ENCODE measurements at regions not wholly inside any gene's neighbourhood (a gene's known extent, or its start where the extent isn't known, plus 50 kb on each side); places are given as distances from the start of the nearest gene placed in this dataset.
"Not testable (repeated sequence)": the region's sequence is repeated elsewhere in the genome, so short reads cannot be mapped to it uniquely, and the experiment has no call there.

DNA sequence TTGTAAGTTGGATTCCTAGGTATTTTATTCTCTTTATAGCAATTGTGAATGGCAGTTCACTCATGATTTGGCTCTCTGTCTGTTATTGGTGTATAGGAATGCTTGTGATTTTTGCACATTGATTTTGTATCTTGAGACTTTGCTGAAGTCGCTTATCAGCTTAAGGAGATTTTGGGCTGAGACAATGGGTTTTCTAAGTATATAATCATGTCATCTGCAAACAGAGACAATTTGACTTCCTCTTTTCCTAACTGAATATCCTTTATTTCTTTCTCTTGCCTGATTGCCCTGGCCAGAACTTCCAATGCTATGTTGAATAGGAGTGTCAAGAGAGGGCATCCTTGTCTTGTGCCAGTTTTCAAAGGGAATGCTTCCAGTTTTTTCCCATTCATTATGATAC, 464.8 kb downstream of the XYLT1 start:
- H3K9me3 ChIP-seq (ENCODE audit: control insufficient read depth in 2 of 3, low read length in 3 of 3); intact Hi-C loops (cut with micrococcal nuclease); H3K4me1 Mint-ChIP-seq; H3K4me3 ChIP-seq (ENCODE audit: low read length); H3K27ac Mint-ChIP-seq; H3K36me3 Mint-ChIP-seq; H3K36me3 ChIP-seq (ENCODE audit: control insufficient read depth in 2 of 3, insufficient read depth in 3 of 3, low read length in 3 of 3); H3K4me1 ChIP-seq (ENCODE audit: control insufficient read depth in 2 of 2, insufficient read depth in 2 of 2, low read length in 2 of 2); POLR2A ChIA-PET; H3K4me3 Mint-ChIP-seq; ATAC-seq; H3K27ac ChIP-seq (ENCODE audit: low read depth, low read length); CTCF ChIA-PET; H3K27me3 ChIP-seq (ENCODE audit: control insufficient read depth in 2 of 2, insufficient read depth in 2 of 2, low read length in 2 of 2); DNase-seq: not testable (repeated sequence)
- Mint-ChIP-seq H3K27me3 (peaks cover 0 to 10% (median 0%) of the 10 kb centered on the region in 5 donors), H3K9me3 (peaks cover 0 to 20% (median 0%) of the 10 kb centered on the region in 11 donors)

DNA sequence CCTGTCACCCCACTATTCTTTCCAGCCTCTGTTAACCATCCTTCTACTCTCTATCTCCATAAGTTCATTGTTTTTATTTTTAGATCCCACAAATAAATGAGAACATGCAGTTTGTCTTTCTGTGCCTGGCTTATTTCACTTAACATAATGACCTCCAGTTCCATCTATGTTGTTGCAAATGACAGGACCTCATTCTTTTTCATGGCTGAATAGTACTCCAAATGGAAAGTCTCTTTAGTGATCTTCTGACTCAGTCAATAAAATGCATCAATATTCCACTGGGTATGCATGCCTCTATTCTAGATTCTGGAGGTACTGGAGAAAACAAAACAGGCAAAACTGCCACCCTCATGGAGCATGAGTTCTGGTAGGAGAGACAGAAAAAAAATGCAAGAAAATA, 459.0 kb downstream of the XYLT1 start:
- peaks cover 0 to 4% (median under 1%) of the 10 kb centered on the region in 5 donors for H3K36me3 Mint-ChIP-seq
- Histone ChIP-seq H3K27me3 (ENCODE audit: control insufficient read depth in 2 of 2, insufficient read depth in 2 of 2, low read length in 2 of 2) (no peaks in the 10 kb centered on the region), H3K4me1 (ENCODE audit: control insufficient read depth in 2 of 2, insufficient read depth in 2 of 2, low read length in 2 of 2) (peaks cover 5 to 8% of the 10 kb centered on the region in 2 donors), H3K4me3 (ENCODE audit: low read length) (no peak overlapping the region), H3K9me3 (ENCODE audit: control insufficient read depth in 2 of 3, low read length in 3 of 3) (no peaks in the 10 kb centered on the region), H3K36me3 (ENCODE audit: control insufficient read depth in 2 of 3, insufficient read depth in 3 of 3, low read length in 3 of 3) (no peaks in the 10 kb centered on the region), H3K27ac (ENCODE audit: low read depth, low read length) (no peak overlapping the region)
- H3K27ac Mint-ChIP-seq: peak overlapping the region in 6 of 9 donors; percentile 12 to 79 (median 68)
- intact Hi-C loops (cut with micrococcal nuclease): loop anchor here (2.0 to 10.0 kb wide), 6 partner anchors 47 to 1783 kb away; partner anchors contain the start of gene RPS15A (in 1 of the 2)
- peak overlapping the region in 3 of 10 donors; percentile 5 to 74 (median 30) for H3K4me3 Mint-ChIP-seq
- POLR2A ChIA-PET: interaction anchor here (0.8 to 1.0 kb wide), 2 partner anchors 15 to 19 kb away, joined by 3 to 4 read pairs; no protein-coding TSS in a partner anchor
- DNase-seq (no peak), ATAC-seq (no peak)
- CTCF ChIA-PET: interaction anchor here (0.8 kb wide), 1 partner anchor 131 kb away, joined by 3 read pairs; no protein-coding TSS in a partner anchor
- H3K4me1 Mint-ChIP-seq: peaks cover 8 to 32% (median 22%) of the 10 kb centered on the region in 7 donors
- H3K9me3 Mint-ChIP-seq: peaks cover 0 to 11% (median under 1%) of the 10 kb centered on the region in 11 donors
- H3K27me3 Mint-ChIP-seq: peaks cover 0 to 10% (median 0%) of the 10 kb centered on the region in 5 donors

DNA sequence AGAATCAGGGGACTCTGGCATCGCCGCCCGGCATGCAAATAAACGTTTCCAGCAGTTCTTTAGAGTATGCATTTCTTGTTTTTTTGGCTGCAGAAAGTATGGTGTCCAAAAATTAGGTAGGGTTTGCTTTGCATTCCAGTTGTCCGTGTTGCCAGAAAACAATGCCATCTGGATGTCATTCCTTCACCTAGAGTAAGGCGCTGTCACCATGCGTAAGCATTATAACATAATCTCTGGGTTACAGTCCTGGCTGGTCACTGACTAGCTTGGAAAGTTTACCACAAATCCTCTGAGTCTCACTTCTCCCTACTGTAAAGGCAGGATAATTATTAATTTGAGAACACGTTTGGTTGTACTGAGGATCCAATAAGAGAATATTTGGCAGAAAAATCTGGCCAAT, 457.7 kb downstream of the XYLT1 start:
- peak overlapping the region; percentile 42 to 89 (median 86) for H3K4me3 Mint-ChIP-seq
- CTCF ChIA-PET: interaction anchor here (0.7 to 1.1 kb wide), 2 partner anchors 12 to 185 kb away, joined by 3 to 5 read pairs; no protein-coding TSS in a partner anchor
- ATAC-seq (no peak), DNase-seq (no peak)
- H3K4me1 ChIP-seq (ENCODE audit: control insufficient read depth in 2 of 2, insufficient read depth in 2 of 2, low read length in 2 of 2): peaks cover 5 to 8% of the 10 kb centered on the region in 2 donors
- H3K36me3 Mint-ChIP-seq: peaks cover 0 to 8% (median 6%) of the 10 kb centered on the region in 5 donors
- H3K27me3 Mint-ChIP-seq: peaks cover 0 to 4% (median 0%) of the 10 kb centered on the region in 5 donors
- H3K27ac ChIP-seq (ENCODE audit: low read depth, low read length): peak overlapping the region; percentile 2
- peak overlapping the region; percentile 85 to 98 (median 93) for H3K27ac Mint-ChIP-seq
- no peaks in the 10 kb centered on the region for H3K27me3 ChIP-seq (ENCODE audit: control insufficient read depth in 2 of 2, insufficient read depth in 2 of 2, low read length in 2 of 2)
- peaks cover 0 to 10% (median 4%) of the 10 kb centered on the region in 11 donors for H3K9me3 Mint-ChIP-seq
- no peaks in the 10 kb centered on the region for H3K9me3 ChIP-seq (ENCODE audit: control insufficient read depth in 2 of 3, low read length in 3 of 3)
- intact Hi-C loops (cut with micrococcal nuclease): loop anchor here (1.0 to 10.0 kb wide), 9 partner anchors 13 to 1782 kb away; partner anchors contain the start of gene RPS15A (in 1 of the 2)
- no peaks in the 10 kb centered on the region for H3K36me3 ChIP-seq (ENCODE audit: control insufficient read depth in 2 of 3, insufficient read depth in 3 of 3, low read length in 3 of 3)
- POLR2A ChIA-PET: no interaction called here
- peak overlapping the region; percentile 44 for H3K4me3 ChIP-seq (ENCODE audit: low read length)
- peaks cover 8 to 34% (median 22%) of the 10 kb centered on the region in 7 donors for H3K4me1 Mint-ChIP-seq

DNA sequence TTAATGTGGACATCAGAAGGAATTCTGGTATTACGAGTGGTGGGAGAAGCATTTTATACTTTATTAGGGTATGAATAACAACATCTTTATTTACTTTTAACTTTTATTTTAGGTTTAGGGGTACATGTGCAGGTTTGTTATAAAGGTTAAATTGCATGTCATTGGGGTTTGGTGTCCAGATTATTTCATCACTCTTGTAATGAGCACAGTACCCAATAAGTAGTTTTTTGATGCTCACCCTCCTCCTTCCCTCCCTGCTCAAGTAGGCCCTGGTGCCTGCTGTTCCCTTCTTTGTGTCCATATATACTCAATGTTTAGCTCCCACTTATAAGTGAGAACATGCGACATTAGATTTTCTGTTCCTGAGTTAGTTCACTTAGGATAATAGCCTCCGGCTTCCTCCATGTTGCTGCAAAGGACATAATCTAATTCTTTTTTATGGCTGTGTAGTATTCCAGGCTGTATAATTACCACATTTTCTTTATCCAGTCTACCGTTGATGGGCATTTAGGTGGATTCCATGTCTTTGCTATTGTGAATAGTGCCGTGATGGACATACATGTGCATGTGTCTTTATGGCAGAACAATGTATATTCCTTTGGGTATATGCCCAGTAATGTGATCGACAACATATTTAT, 456.2 kb downstream of the XYLT1 start:
- no peaks in the 10 kb centered on the region for H3K27me3 ChIP-seq (ENCODE audit: control insufficient read depth in 2 of 2, insufficient read depth in 2 of 2, low read length in 2 of 2)
- H3K4me3 ChIP-seq (ENCODE audit: low read length): no peak overlapping the region
- intact Hi-C loops (cut with micrococcal nuclease): loop anchor here (5.0 to 10.0 kb wide), 5 partner anchors 50 to 1780 kb away; partner anchors contain the start of gene RPS15A (in 1 of the 2)
- no peaks in the 10 kb centered on the region for H3K36me3 ChIP-seq (ENCODE audit: control insufficient read depth in 2 of 3, insufficient read depth in 3 of 3, low read length in 3 of 3)
- Mint-ChIP-seq H3K27me3 (peaks cover 0 to 4% (median 0%) of the 10 kb centered on the region in 5 donors), H3K36me3 (peaks cover 0 to 8% (median 6%) of the 10 kb centered on the region in 5 donors), H3K9me3 (peaks cover 0 to 15% (median 4%) of the 10 kb centered on the region in 11 donors), H3K4me3 (peak overlapping the region in 8 of 10 donors; percentile 18 to 89 (median 40)), H3K27ac (peak overlapping the region in 6 of 9 donors; percentile 31 to 98 (median 83)), H3K4me1 (peaks cover 8 to 47% (median 27%) of the 10 kb centered on the region in 7 donors)
- ATAC-seq: no peak
- no peak for DNase-seq
- ChIA-PET CTCF (no interaction called here), POLR2A (no interaction called here)
- no peak overlapping the region for H3K27ac ChIP-seq (ENCODE audit: low read depth, low read length)
- H3K4me1 ChIP-seq (ENCODE audit: control insufficient read depth in 2 of 2, insufficient read depth in 2 of 2, low read length in 2 of 2): peaks cover 5 to 11% of the 10 kb centered on the region in 2 donors
- H3K9me3 ChIP-seq (ENCODE audit: control insufficient read depth in 2 of 3, low read length in 3 of 3): no peaks in the 10 kb centered on the region

DNA sequence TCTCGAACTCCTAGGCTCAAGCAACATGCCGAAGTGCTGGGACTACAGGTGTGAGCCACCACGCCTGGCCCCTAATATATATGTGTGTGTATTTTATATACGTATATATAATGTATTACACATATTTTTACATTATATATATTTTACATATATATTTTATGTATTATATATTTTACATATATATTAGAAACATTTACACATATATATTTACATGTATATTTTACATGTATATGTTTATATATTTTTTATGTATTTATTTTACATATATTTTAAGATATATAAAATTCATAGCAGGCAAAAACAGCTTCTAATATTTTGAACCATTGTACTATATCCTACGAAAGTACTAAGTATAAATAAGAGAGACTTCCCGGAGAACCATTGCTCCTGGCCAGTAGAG, 455.1 kb downstream of the XYLT1 start:
- ATAC-seq (no peak), DNase-seq (no peak)
- Histone ChIP-seq H3K9me3 (ENCODE audit: control insufficient read depth in 2 of 3, low read length in 3 of 3) (no peaks in the 10 kb centered on the region), H3K36me3 (ENCODE audit: control insufficient read depth in 2 of 3, insufficient read depth in 3 of 3, low read length in 3 of 3) (no peaks in the 10 kb centered on the region), H3K4me3 (ENCODE audit: low read length) (no peak overlapping the region), H3K27me3 (ENCODE audit: control insufficient read depth in 2 of 2, insufficient read depth in 2 of 2, low read length in 2 of 2) (no peaks in the 10 kb centered on the region), H3K4me1 (ENCODE audit: control insufficient read depth in 2 of 2, insufficient read depth in 2 of 2, low read length in 2 of 2) (peaks cover 5 to 11% of the 10 kb centered on the region in 2 donors), H3K27ac (ENCODE audit: low read depth, low read length) (no peak overlapping the region)
- Mint-ChIP-seq H3K4me3 (no peak overlapping the region), H3K9me3 (peaks cover 0 to 15% (median 4%) of the 10 kb centered on the region in 11 donors), H3K27ac (peak overlapping the region in 2 of 9 donors; percentile 19 to 52), H3K4me1 (peaks cover 8 to 47% (median 27%) of the 10 kb centered on the region in 7 donors), H3K27me3 (peaks cover 0 to 4% (median 0%) of the 10 kb centered on the region in 5 donors), H3K36me3 (peaks cover 0 to 8% (median 6%) of the 10 kb centered on the region in 5 donors)
- POLR2A ChIA-PET: interaction anchor here (0.8 kb wide), 1 partner anchor 11 kb away, joined by 3 read pairs; no protein-coding TSS in a partner anchor
- intact Hi-C loops (cut with micrococcal nuclease): loop anchor here (10.0 kb wide), 4 partner anchors 51 to 1779 kb away; partner anchors contain the start of gene RPS15A (in 1 of the 2)
- CTCF ChIA-PET: no interaction called here

DNA sequence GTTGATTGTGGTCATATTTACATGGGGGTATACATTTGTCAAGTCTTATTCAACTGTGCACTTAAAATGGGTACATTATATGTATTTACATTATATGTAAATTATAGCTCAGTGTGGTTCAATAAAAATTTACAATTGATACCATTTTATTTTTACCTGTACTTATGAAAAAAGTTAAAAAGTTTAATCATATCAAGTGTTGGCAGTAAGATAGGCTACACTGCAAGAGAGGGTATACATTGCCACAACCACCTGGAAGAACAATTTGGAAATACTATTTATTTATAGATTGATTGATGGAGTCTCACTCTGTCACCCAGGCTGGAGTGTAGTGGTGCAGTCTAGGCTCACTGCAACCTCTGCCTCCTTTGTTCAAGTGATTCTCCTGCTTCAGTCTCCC, 453.3 kb downstream of the XYLT1 start:
- Histone ChIP-seq H3K27ac (ENCODE audit: low read depth, low read length) (no peak overlapping the region), H3K9me3 (ENCODE audit: control insufficient read depth in 2 of 3, low read length in 3 of 3) (no peaks in the 10 kb centered on the region), H3K27me3 (ENCODE audit: control insufficient read depth in 2 of 2, insufficient read depth in 2 of 2, low read length in 2 of 2) (no peaks in the 10 kb centered on the region), H3K36me3 (ENCODE audit: control insufficient read depth in 2 of 3, insufficient read depth in 3 of 3, low read length in 3 of 3) (no peaks in the 10 kb centered on the region), H3K4me1 (ENCODE audit: control insufficient read depth in 2 of 2, insufficient read depth in 2 of 2, low read length in 2 of 2) (peaks cover 5 to 11% of the 10 kb centered on the region in 2 donors), H3K4me3 (ENCODE audit: low read length) (no peak overlapping the region)
- Mint-ChIP-seq H3K27me3 (peaks cover 0 to under 1% (median 0%) of the 10 kb centered on the region in 5 donors), H3K9me3 (peaks cover 0 to 15% (median 4%) of the 10 kb centered on the region in 11 donors), H3K4me3 (no peak overlapping the region), H3K27ac (no peak overlapping the region), H3K36me3 (peaks cover 0 to 8% (median 2%) of the 10 kb centered on the region in 5 donors), H3K4me1 (peaks cover 7 to 38% (median 19%) of the 10 kb centered on the region in 7 donors)
- intact Hi-C loops (cut with micrococcal nuclease): loop anchor here (10.0 kb wide), 4 partner anchors 53 to 1777 kb away; partner anchors contain the start of gene RPS15A (in 1 of the 2)
- CTCF ChIA-PET: no interaction called here
- no peak for DNase-seq
- ATAC-seq: no peak
- POLR2A ChIA-PET: no interaction called here
